HT-29 (cell line): ENCODE measurements at regions not wholly inside any gene's neighbourhood (a gene's known extent, or its start where the extent isn't known, plus 50 kb on each side); places are given as distances from the start of the nearest gene placed in this dataset.
"Not testable (repeated sequence)": the region's sequence is repeated elsewhere in the genome, so short reads cannot be mapped to it uniquely, and the experiment has no call there.

ENCODE experiments used
- DNase-seq: peaks from one replicate; pipeline ENCODE4 v3.0.0-alpha.2; 2015; ENCODE audit warnings: low spot score

DNA sequence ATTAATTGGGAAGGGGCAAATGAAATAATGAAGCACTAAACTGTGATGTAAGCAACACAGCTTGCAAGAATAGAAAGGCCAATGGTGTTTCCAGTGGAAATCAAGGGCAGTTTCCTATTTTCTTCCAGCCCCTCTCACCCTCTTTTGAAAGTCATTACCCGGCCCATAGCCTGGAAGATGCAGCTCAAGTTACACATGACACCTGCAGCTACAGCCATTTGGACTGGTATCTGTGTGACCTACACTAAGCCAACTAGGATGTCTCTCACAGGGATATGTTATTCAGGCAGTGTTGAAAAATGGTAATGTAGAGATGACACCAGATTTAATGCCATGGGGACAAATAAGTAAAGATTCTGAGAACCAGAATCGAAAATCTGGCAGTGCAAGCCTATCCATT is 439.4 kb upstream of the ZNF462 start:
- DNase-seq: no peak

DNA sequence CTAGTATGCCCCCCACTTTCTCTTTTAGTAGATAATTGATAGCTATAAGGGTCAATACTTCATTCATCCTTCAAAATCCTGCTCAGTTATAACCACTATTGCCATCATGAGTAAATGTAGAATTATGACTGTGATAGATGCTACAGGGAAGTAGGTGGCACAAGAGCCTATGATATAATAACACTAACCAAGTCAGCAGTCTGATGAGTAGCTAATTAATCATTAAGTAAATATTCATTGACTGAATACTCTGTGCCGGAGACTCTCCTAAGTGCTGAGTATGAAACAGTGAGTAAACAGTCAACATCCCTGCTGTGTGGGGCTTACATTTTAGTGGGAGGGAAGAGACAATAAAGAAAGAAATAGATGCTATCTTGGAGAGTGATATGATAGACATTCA is 430.3 kb upstream of the ZNF462 start:
- DNase-seq: no peak

- no peak for DNase-seq
Measured at GRCh38 chr9:106438928-106439327, 424.0 kb upstream of the ZNF462 start.

- no peak for DNase-seq
Measured at GRCh38 chr9:106441283-106441682, 421.7 kb upstream of the ZNF462 start.

- DNase-seq: no peak
Measured at GRCh38 chr9:106443520-106443919, 419.4 kb upstream of the ZNF462 start.

DNA sequence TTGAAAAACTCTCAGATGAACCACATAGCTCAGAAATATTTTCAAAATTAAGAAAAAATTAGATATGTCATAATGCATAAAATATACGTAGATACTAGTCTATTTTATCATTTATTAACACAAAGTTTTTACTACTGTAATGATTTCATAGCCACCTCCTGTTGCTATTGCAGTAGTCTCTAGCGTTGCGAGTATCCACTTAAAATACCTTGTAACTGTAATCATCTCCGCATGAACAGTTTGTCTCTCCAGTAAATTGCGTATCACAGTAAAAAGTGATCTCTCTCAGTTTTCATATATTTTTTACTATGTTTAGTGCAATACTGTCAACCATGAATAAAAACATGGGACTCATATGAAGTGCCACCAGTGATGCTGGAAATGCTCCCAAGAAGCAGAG is 417.9 kb upstream of the ZNF462 start:
- DNase-seq: no peak

DNA sequence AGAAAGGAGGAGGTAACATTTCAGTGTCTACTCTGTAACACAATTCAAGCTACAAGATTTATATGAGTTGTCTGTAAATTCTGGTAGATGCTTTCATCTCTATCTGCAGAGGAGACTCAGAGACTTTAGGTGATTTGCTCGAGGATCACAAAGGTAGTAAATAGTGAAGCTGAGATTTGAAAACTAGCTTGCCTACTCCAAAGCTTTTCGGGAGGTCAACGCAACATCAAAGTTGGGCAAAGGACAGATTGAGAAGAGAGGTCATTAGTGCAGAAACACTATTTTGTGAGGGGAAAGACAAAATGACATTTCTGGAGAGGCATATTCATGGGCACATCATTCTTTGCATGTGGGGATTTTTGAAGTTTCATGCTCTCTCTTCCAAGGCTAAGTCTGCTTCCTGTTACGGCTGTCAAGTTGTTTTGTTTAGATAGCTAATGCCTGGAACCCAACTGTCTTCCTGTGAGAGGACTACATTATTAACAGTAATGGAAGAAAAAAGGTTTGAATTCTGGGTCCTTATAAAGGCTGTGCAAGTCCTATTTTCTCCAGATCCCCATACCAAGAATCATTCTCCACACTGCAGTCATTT is 413.5 kb upstream of the ZNF462 start:
- no peak for DNase-seq

- DNase-seq: no peak
Measured at GRCh38 chr9:106450549-106450948, 412.4 kb upstream of the ZNF462 start.

GRCh38 chr9:106451223-106451622 is 411.7 kb upstream of the ZNF462 start:
- DNase-seq: no peak

- no peak for DNase-seq
Measured at GRCh38 chr9:106456581-106456980, 406.4 kb upstream of the ZNF462 start.

DNA sequence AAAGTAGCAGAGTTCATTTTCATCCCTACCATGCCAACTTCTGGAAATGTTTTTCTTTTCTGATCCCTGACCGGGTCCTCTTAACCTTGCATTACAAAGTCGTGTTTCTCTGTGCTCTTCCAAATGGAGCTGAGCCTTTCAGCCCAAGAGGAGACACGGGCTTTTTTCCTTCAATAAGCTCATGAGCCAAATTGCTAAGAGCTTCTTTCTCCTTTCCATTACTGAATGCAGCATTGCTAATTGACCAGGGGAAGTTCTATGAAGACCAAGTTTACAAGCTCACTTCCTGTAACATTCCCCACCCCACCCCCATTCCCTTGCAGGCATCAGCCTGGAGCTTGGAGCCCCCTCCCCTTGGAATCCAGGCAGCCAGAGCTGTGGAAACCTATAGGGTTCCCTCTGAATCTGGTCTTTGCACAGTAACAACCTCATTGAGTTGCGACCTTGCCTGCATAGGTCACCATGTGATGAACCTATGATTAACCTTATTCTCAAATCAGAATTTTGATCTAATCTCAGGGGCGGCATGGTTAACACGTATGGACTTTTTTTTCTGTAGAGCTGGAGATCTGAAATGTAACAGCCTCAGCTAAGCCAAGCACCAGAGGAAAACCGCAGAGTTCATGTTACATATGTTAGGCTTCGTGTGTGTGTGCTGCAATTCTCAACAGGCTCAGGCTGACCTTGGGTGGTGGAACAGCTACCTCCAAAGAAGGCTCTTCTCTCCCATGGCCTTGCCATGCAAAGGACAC is 395.7 kb upstream of the ZNF462 start:
- no peak for DNase-seq

DNA sequence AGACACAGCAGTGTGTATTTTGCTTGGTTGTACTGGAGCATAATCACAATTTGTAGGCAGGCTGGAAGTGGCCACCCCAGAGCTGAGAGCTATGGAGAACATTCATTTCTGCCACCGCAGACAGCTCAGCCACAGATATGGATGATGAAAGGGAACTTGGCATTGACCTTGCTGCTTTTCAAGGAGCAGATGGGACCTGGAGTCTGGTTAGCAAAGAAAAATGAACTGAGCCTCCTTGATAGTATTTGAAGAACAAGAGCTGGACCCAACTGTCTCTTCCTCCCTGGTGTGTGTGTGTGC is 395.2 kb upstream of the ZNF462 start:
- no peak for DNase-seq

DNA sequence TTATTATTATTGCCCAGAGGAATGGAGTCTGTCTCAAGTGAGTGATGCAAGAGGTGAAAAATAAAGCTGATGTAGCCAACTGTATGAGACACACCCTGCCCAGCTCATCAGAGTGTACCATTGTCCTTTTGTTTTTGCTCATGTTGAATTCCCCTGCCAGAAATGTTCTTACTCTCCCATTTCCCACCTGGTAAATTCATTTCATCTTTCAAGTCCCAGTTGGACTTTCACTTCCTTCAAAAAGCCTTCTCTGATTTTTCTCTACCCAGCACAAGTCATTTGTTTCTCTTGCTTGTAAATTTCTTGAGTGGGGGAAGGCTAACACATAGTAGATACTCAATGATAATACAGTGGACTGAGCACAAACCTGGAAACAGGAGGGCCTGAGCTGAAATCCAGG is 394.5 kb upstream of the ZNF462 start:
- DNase-seq: no peak

DNA sequence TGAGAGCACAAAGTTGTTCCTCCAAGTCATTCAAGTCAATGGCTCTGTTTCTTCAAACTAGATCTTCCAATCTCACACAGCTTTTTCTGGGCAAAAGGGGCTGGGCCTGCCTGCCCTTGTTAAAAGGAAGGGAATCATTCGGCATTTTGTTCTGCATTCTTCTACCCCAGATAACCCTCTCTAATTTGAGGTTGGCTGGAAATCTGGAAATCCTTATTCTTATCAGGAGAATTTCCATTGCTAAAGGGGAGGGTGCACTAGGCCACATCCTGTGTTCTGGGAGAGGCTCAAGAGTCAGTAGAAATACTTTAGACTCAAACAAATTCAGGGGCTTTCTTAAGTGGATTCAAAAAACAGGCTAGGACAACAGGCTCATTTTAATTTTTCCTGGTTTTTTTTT is 384.7 kb upstream of the ZNF462 start:
- no peak for DNase-seq

DNA sequence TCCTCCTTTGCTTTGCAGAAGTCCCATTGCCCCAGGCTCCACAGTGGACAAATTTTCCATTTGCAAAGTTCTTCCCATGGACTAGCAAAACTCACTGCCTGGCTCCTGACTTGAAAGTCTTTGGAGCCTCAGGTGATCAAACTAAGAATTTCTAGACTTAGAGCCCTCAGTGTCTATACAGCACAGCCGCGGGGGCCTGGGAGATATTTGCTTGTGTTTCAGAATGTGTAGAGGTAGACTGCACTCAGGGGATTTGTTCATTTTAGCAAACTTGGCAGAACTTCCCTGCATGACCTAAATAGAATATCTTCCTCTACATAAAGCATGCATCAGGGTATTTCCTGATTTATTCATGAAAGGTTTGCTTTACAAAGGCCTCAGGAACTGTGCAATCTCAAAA is 384.2 kb upstream of the ZNF462 start:
- no peak for DNase-seq

- DNase-seq: no peak
Measured at GRCh38 chr9:106479679-106480078, 383.3 kb upstream of the ZNF462 start.

DNA sequence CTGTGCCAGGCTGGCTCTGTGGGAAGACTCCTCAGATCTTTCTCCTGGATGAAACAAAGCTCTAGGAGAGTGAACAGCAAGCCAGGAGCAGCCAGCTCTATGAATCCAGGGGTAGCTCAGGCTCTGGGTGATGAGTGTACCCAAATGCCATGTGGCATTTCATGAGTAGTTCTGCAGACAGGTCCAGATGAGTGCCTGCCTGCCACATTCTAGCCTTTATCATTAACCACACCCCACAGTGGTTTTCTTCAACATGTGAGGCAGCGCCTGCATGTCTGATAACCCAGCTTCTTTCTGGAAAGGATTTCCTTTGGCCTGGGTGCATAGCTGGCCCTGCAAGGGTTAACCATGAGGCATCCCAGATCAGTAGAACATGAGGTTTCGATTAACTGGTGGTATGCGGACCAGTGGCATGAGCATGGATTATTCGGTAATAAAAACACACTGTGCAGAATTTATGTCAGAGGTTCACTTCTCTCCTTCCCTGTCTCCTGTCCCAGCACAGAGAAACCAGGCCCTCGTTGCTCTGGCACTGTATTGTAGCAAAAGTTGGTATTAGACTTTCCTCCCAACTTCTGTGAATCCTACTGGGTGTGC is 381.9 kb upstream of the ZNF462 start:
- DNase-seq: no peak

GRCh38 chr9:106482733-106483132 is 380.2 kb upstream of the ZNF462 start:
- no peak for DNase-seq

GRCh38 chr9:106486685-106487084 is 376.3 kb upstream of the ZNF462 start:
- DNase-seq: no peak

DNA sequence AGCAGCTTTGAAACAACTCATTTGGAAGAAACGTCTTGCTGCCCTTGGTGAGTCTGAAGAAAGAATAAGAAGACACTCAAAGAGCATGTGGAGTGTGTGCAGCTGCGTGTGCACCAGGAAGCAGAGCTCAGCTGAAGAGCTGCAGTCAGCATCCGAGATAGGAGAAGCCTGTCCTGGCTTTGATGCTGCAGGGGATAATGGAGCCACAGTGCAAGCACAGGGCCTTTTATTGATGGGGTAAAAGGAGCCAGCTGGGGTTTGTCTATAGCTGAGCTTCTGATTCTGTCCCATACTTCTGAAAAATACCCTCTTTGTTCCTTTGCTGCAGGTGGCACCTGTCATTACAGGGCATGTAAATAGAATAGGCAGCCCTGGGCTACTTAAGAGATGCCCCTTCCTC is 375.7 kb upstream of the ZNF462 start:
- DNase-seq: no peak

GRCh38 chr9:106492126-106492525 is 370.8 kb upstream of the ZNF462 start:
- not testable (repeated sequence) for DNase-seq

DNA sequence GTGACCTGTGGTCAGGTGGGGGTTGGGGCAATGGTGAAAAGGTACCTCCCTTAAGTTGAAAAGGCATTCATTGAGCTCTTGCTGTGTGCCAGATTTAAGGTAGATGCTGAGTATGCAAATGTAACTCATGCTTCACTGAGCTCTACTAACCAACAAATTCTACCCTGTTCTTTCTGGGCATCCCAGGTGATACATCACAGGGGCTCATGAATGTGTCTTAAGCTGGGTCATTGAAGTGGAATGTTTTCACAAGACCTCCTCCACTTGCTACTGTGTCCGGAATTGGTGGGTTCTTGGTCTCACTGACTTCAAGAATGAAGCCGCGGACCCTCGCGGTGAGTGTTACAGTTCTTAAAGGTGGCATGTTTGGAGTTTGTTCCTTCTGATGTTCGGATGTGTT is 362.8 kb upstream of the ZNF462 start:
- no peak for DNase-seq

- not testable (repeated sequence) for DNase-seq
Measured at GRCh38 chr9:106501210-106501609, 361.8 kb upstream of the ZNF462 start.
